ENCODE measurements at regions not wholly inside any gene's neighbourhood (a gene's known extent, or its start where the extent isn't known, plus 50 kb on each side); places are given as distances from the start of the nearest gene placed in this dataset.

DNA sequence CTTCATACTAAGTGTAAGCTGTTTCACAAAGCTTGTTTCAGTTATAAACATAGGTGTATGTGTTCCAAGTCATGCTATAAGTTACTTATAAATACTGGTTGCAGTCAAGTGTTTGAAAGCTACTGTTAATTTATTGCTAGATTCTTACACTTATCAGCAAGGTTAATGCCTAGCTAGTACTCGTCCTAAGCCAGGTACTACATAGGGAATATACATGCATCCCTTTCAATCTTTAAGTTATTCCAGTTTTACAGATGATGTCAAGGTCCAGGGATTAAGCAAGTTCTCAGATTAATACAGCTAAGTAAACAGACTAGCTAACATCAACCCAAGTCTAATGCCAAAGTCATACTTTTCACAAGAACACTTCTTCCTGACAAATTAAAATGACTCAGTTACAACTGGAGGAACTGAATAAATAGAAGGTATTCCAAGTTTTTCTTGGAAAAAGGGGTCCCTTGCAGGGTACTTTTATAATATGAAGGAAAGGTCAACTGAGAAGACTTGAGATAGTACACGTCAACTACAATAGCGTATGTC, 652.2 kb upstream of the USP24 start:
- H2BK5ac ChIP-seq (ENCODE audit: low read depth, low read length), result no peak overlapping the region
- no peak overlapping the region for H2AK5ac ChIP-seq (ENCODE audit: low read depth, low read length)
- H2AFZ ChIP-seq (ENCODE audit: low read length), result no peak overlapping the region
- no peak overlapping the region for H3K23ac ChIP-seq (ENCODE audit: insufficient read length)
- no peak overlapping the region for H2BK12ac ChIP-seq (ENCODE audit: low read depth, low read length)
- ChIA-PET CTCF (ENCODE audit: partially characterized antibody) (interaction anchor here (0.6 to 3.0 kb wide), 10 partner anchors 9 to 718 kb away, joined by 3 to 13 read pairs (median 5); no protein-coding TSS in a partner anchor), POLR2A (ENCODE audit: partially characterized antibody) (no interaction called here)
- H2BK15ac ChIP-seq (ENCODE audit: low read length), result no peak overlapping the region
- no peak overlapping the region for H3K9ac ChIP-seq (replicated peaks in 1 of 4; ENCODE audit: extremely low read depth in 1 of 4, low read depth in 3 of 4, low read length in 3 of 4)
- H3K18ac ChIP-seq (ENCODE audit: extremely low read depth, low read length), result no peak overlapping the region
- H3K79me1 ChIP-seq (ENCODE audit: low read depth, low read length), result no peaks in the 10 kb centered on the region
- H3K36me3 ChIP-seq (ENCODE audit: control insufficient read depth in 2 of 4, insufficient read depth in 4 of 4, low read length in 3 of 4), result no peaks in the 10 kb centered on the region
- no peaks in the 10 kb centered on the region for H3K23me2 ChIP-seq (ENCODE audit: low read depth, low read length)
- H4K5ac ChIP-seq (ENCODE audit: insufficient read length, low read depth, low read length), result no peak overlapping the region
- no peaks in the 10 kb centered on the region for H3K9me3 ChIP-seq (ENCODE audit: insufficient read depth in 2 of 2, low read depth in 1 of 2, low read length in 1 of 2)
- H3K4me2 ChIP-seq (ENCODE audit: insufficient read depth in 1 of 2, low read depth in 2 of 2, low read length in 2 of 2), result no peak overlapping the region
- FAIRE-seq (no peak), DNase-seq (ENCODE audit: low read depth in 1 of 2, low spot score in 2 of 2) (no peak)
- H4K91ac ChIP-seq (replicated peaks; ENCODE audit: insufficient read length, low read length), result no peak overlapping the region
- H3K4ac ChIP-seq (replicated peaks; ENCODE audit: insufficient read length, low read depth, low read length), result no peak overlapping the region
- H3K4me1 ChIP-seq (replicated peaks in 1 of 4; ENCODE audit: control insufficient read depth in 3 of 4, insufficient read depth in 4 of 4, low read length in 3 of 4), result no peaks in the 10 kb centered on the region
- H4K8ac ChIP-seq (ENCODE audit: extremely low read depth, insufficient read depth, low read length), result no peak overlapping the region
- H3K14ac ChIP-seq (ENCODE audit: insufficient read length), result no peak overlapping the region
- H2BK120ac ChIP-seq (replicated peaks; ENCODE audit: low read depth, low read length), result no peak overlapping the region
- TF ChIP-seq NANOG (IDR thresholded peaks at IDR 0.05; ENCODE audit: insufficient read depth, low read depth, low read length, poor library complexity, severe bottlenecking) (no peak), SIX5 (IDR thresholded peaks at IDR 0.05; ENCODE audit: low read depth, low read length) (no peak), ZNF274 (IDR thresholded peaks at IDR 0.05; ENCODE audit: borderline replicate concordance, extremely low read depth, low read length) (no peak), SIRT6 (IDR thresholded peaks at IDR 0.05; ENCODE audit: low read length) (no peak), YY1 (IDR thresholded peaks at IDR 0.05; ENCODE audit: low read depth, low read length) (no peak)
- TF ChIP-seq, protein P1, sequence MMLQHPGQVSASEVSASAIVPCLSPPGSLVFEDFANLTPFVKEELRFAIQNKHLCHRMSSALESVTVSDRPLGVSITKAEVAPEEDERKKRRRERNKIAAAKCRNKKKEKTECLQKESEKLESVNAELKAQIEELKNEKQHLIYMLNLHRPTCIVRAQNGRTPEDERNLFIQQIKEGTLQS (IDR thresholded peaks at IDR 0.05; ENCODE audit: insufficient read depth, low read depth, low read length), result no peak
- 95% methylated on average over 3 of the region's 3 CpGs; no CpG with 5 or more reads in 1 of the 2 experiments for WGBS, 2 experiments (ENCODE audit: extremely low coverage in 1 of 2, insufficient coverage in 1 of 2, insufficient read length in 1 of 2, insufficient replicate concordance in 2 of 2, low coverage in 1 of 2, low lambda C conversion rate in 2 of 2, missing lambda C conversion rate in 1 of 2)
- H3K27me3 ChIP-seq (replicated peaks in 1 of 4; ENCODE audit: control insufficient read depth in 3 of 4, extremely low read depth in 1 of 4, insufficient read depth in 3 of 4, low read length in 3 of 4), result no peaks in the 10 kb centered on the region
- H3K4me3 ChIP-seq (ENCODE audit: extremely low read depth in 1 of 4, insufficient read depth in 2 of 4, low read depth in 3 of 4, low read length in 4 of 4), result no peak overlapping the region
- no peaks in the 10 kb centered on the region for H3K79me2 ChIP-seq (ENCODE audit: control insufficient read depth in 1 of 2, insufficient read depth in 2 of 2, low read length in 2 of 2)
- no peaks in the 10 kb centered on the region for H4K20me1 ChIP-seq (replicated peaks in 1 of 2; ENCODE audit: control insufficient read depth in 1 of 2, insufficient read depth in 2 of 2, low read length in 2 of 2)
- H3K56ac ChIP-seq (replicated peaks; ENCODE audit: insufficient read length, low read depth, low read length), result no peak overlapping the region
- no peak overlapping the region for H3K27ac ChIP-seq (ENCODE audit: low read depth, low read length)
- no peak overlapping the region for H2BK20ac ChIP-seq (ENCODE audit: low read length)
